Central memory CD8-positive, alpha-beta T cell (primary cell): ENCODE measurements at regions not wholly inside any gene's neighbourhood (a gene's known extent, or its start where the extent isn't known, plus 50 kb on each side); places are given as distances from the start of the nearest gene placed in this dataset.

Experiments
- ATAC-seq: fragments of 150-1000 bp; cut with Tn5 transposase; replicated peaks from 2 replicates; pipeline ENCODE4 v1.10.0; 2022; ENCODE audit warnings: mild to moderate bottlenecking, moderate FRiP score, moderate number of reproducible peaks; ENCODE audit not compliant: poor library complexity, severe bottlenecking; ENCODE audit errors: extremely low read depth
- DNase-seq, 2 donors: peaks; one replicate each; pipeline ENCODE4 v3.0.0; 2021; ENCODE audit warnings: low spot score in 2 of 2
- H3K27ac Mint-ChIP-seq: one replicate; pipeline ENCODE4 v1.8.0; 2022; ENCODE audit warnings: low read depth, mild to moderate bottlenecking, moderate library complexity, mixed read lengths
- H3K27me3 Mint-ChIP-seq: one replicate; pipeline ENCODE4 v1.8.0; 2022; ENCODE audit warnings: mixed read lengths
- H3K36me3 Mint-ChIP-seq: one replicate; pipeline ENCODE4 v1.8.0; 2022; ENCODE audit warnings: mild to moderate bottlenecking, moderate library complexity, mixed read lengths; ENCODE audit not compliant: insufficient read depth
- H3K4me1 Mint-ChIP-seq: one replicate; pipeline ENCODE4 v1.8.0; 2022; ENCODE audit warnings: mixed read lengths
- H3K4me3 Mint-ChIP-seq: one replicate; pipeline ENCODE4 v1.8.0; 2022; ENCODE audit warnings: mild to moderate bottlenecking, moderate library complexity, mixed read lengths
- H3K9me3 Mint-ChIP-seq: one replicate; pipeline ENCODE4 v1.8.0; 2022; ENCODE audit warnings: mixed read lengths

- H3K4me3 Mint-ChIP-seq, result no peak overlapping the region
- H3K36me3 Mint-ChIP-seq, result no peaks in the 10 kb centered on the region
- DNase-seq (no peak), ATAC-seq (no peak)
- peaks cover 49% of the 10 kb centered on the region for H3K27me3 Mint-ChIP-seq
- H3K27ac Mint-ChIP-seq, result no peak overlapping the region
- no peaks in the 10 kb centered on the region for H3K4me1 Mint-ChIP-seq
- no peaks in the 10 kb centered on the region for H3K9me3 Mint-ChIP-seq
Measured at GRCh38 chr7:25527665-25528170, 299.4 kb upstream of the NPVF start.

- ATAC-seq (no peak), DNase-seq (no peak)
- Mint-ChIP-seq H3K4me3 (no peak overlapping the region), H3K4me1 (no peaks in the 10 kb centered on the region), H3K9me3 (no peaks in the 10 kb centered on the region), H3K36me3 (no peaks in the 10 kb centered on the region), H3K27me3 (peaks cover 36% of the 10 kb centered on the region), H3K27ac (no peak overlapping the region)
Measured at GRCh38 chr7:25529320-25529719, 301.0 kb upstream of the NPVF start.

GRCh38 chr7:25536851-25537250, 308.6 kb upstream of the NPVF start:
- Mint-ChIP-seq H3K27me3 (peaks cover 31% of the 10 kb centered on the region), H3K9me3 (no peaks in the 10 kb centered on the region), H3K36me3 (no peaks in the 10 kb centered on the region), H3K4me3 (no peak overlapping the region), H3K27ac (no peak overlapping the region), H3K4me1 (no peaks in the 10 kb centered on the region)
- DNase-seq (no peak), ATAC-seq (no peak)

GRCh38 chr7:25537662-25538375, 309.5 kb upstream of the NPVF start:
- Mint-ChIP-seq H3K4me3 (no peak overlapping the region), H3K27me3 (peaks cover 41% of the 10 kb centered on the region), H3K36me3 (no peaks in the 10 kb centered on the region), H3K9me3 (no peaks in the 10 kb centered on the region), H3K4me1 (no peaks in the 10 kb centered on the region), H3K27ac (no peak overlapping the region)
- ATAC-seq (no peak), DNase-seq (no peak)

GRCh38 chr7:25541094-25541821, 313.0 kb upstream of the NPVF start:
- Mint-ChIP-seq H3K36me3 (no peaks in the 10 kb centered on the region), H3K27me3 (peaks cover 55% of the 10 kb centered on the region), H3K27ac (no peak overlapping the region), H3K4me3 (no peak overlapping the region), H3K4me1 (no peaks in the 10 kb centered on the region), H3K9me3 (no peaks in the 10 kb centered on the region)
- ATAC-seq, result no peak
- no peak for DNase-seq

GRCh38 chr7:25541877-25542276, 313.6 kb upstream of the NPVF start:
- H3K27ac Mint-ChIP-seq, result no peak overlapping the region
- H3K4me3 Mint-ChIP-seq, result no peak overlapping the region
- H3K36me3 Mint-ChIP-seq, result no peaks in the 10 kb centered on the region
- no peaks in the 10 kb centered on the region for H3K4me1 Mint-ChIP-seq
- no peaks in the 10 kb centered on the region for H3K9me3 Mint-ChIP-seq
- peaks cover 55% of the 10 kb centered on the region for H3K27me3 Mint-ChIP-seq
- no peak for DNase-seq
- ATAC-seq, result no peak

- Mint-ChIP-seq H3K36me3 (peaks cover 2% of the 10 kb centered on the region), H3K27ac (no peak overlapping the region), H3K4me1 (no peaks in the 10 kb centered on the region), H3K27me3 (peaks cover 64% of the 10 kb centered on the region), H3K4me3 (no peak overlapping the region), H3K9me3 (no peaks in the 10 kb centered on the region)
- ATAC-seq (no peak), DNase-seq (no peak)
Measured at GRCh38 chr7:25543210-25543609, 314.9 kb upstream of the NPVF start.

GRCh38 chr7:25543798-25544197, 315.5 kb upstream of the NPVF start:
- Mint-ChIP-seq H3K27me3 (peaks cover 67% of the 10 kb centered on the region), H3K36me3 (peaks cover 2% of the 10 kb centered on the region), H3K27ac (no peak overlapping the region), H3K4me3 (no peak overlapping the region), H3K9me3 (no peaks in the 10 kb centered on the region), H3K4me1 (no peaks in the 10 kb centered on the region)
- ATAC-seq (no peak), DNase-seq (no peak)

- Mint-ChIP-seq H3K4me1 (no peaks in the 10 kb centered on the region), H3K36me3 (peaks cover 2% of the 10 kb centered on the region), H3K4me3 (no peak overlapping the region), H3K27me3 (peaks cover 67% of the 10 kb centered on the region), H3K27ac (no peak overlapping the region), H3K9me3 (no peaks in the 10 kb centered on the region)
- DNase-seq, result no peak
- no peak for ATAC-seq
Measured at GRCh38 chr7:25544254-25544653, 316.0 kb upstream of the NPVF start.

- H3K36me3 Mint-ChIP-seq, result peaks cover 2% of the 10 kb centered on the region
- H3K9me3 Mint-ChIP-seq, result no peaks in the 10 kb centered on the region
- no peak overlapping the region for H3K27ac Mint-ChIP-seq
- ATAC-seq (no peak), DNase-seq (no peak)
- H3K4me3 Mint-ChIP-seq, result no peak overlapping the region
- no peaks in the 10 kb centered on the region for H3K4me1 Mint-ChIP-seq
- H3K27me3 Mint-ChIP-seq, result peaks cover 71% of the 10 kb centered on the region
Measured at GRCh38 chr7:25545124-25546008, 317.1 kb upstream of the NPVF start.

- Mint-ChIP-seq H3K27me3 (peaks cover 81% of the 10 kb centered on the region), H3K27ac (no peak overlapping the region), H3K36me3 (peaks cover 2% of the 10 kb centered on the region), H3K9me3 (no peaks in the 10 kb centered on the region), H3K4me1 (no peaks in the 10 kb centered on the region), H3K4me3 (no peak overlapping the region)
- ATAC-seq (no peak), DNase-seq (no peak)
Measured at GRCh38 chr7:25546306-25546705, 318.0 kb upstream of the NPVF start.

- ATAC-seq, result no peak
- no peaks in the 10 kb centered on the region for H3K9me3 Mint-ChIP-seq
- DNase-seq, result no peak
- H3K4me3 Mint-ChIP-seq, result no peak overlapping the region
- no peak overlapping the region for H3K27ac Mint-ChIP-seq
- no peaks in the 10 kb centered on the region for H3K4me1 Mint-ChIP-seq
- H3K27me3 Mint-ChIP-seq, result peaks cover 63% of the 10 kb centered on the region
- H3K36me3 Mint-ChIP-seq, result peaks cover 2% of the 10 kb centered on the region
Measured at GRCh38 chr7:25549271-25549921, 321.1 kb upstream of the NPVF start.
